PC-9 (cell line): ENCODE measurements at regions not wholly inside any gene's neighbourhood (a gene's known extent, or its start where the extent isn't known, plus 50 kb on each side); places are given as distances from the start of the nearest gene placed in this dataset.

Experiments used
- BruUV-seq: library from RNA; stranded (reverse); fragments of 400-500 nt; replicated peaks from 2 replicates; lab custom pipeline; 2021; lab: Mats Ljungman, UMichigan
- CTCF ChIA-PET: fragments of 300-600 bp; sonication (Branson Sonifier 250); formaldehyde crosslinking; loops from one replicate; lab custom pipeline; 2022; ENCODE audit warnings: antibody characterized with exemption; lab: Charles Lee
- POLR2A ChIA-PET: fragments of 300-600 bp; sonication (Branson Sonifier 250); formaldehyde crosslinking; loops from one replicate; lab custom pipeline; 2022; ENCODE audit warnings: antibody characterized with exemption; ENCODE audit not compliant: unreplicated experiment; lab: Charles Lee
- DNase-seq, 2 experiments: peaks; one replicate each; pipeline versions ENCODE4 v3.0.0 to v3.0.0-alpha.2; 2015 to 2022; ENCODE audit warnings: mixed read lengths in 1 of 2
- H2AFZ ChIP-seq: fragments of 200-600 bp; sonication (generic); 2 replicates; pipeline ENCODE4 v1.8.1; 2017; ENCODE audit warnings: antibody characterized with exemption
- H3F3A ChIP-seq: fragments of 200-600 bp; sonication (generic); 2 replicates; pipeline ENCODE4 v1.8.1; 2017; ENCODE audit warnings: antibody characterized with exemption, mild to moderate bottlenecking, low read depth; ENCODE audit not compliant: insufficient read depth
- H3K27ac ChIP-seq: fragments of 200-600 bp; sonication (generic); 2 replicates; pipeline ENCODE4 v1.6.1; 2016; ENCODE audit warnings: mixed run types
- H3K27me3 ChIP-seq: fragments of 200-600 bp; sonication (generic); 2 replicates; pipeline ENCODE4 v1.6.1; 2016; ENCODE audit warnings: low read depth, mixed run types; ENCODE audit not compliant: insufficient read depth
- H3K36me3 ChIP-seq: fragments of 200-600 bp; sonication (generic); 2 replicates; pipeline ENCODE4 v1.6.1; 2016; ENCODE audit warnings: low read depth, mixed run types
- H3K4me1 ChIP-seq: fragments of 200-600 bp; sonication (generic); replicated peaks from 2 replicates; pipeline ENCODE4 v1.6.1; 2016; ENCODE audit warnings: mixed run types; ENCODE audit not compliant: insufficient read depth
- H3K4me2 ChIP-seq: fragments of 200-600 bp; sonication (generic); 2 replicates; pipeline ENCODE4 v1.6.1; 2017; ENCODE audit warnings: mixed run types
- H3K4me3 ChIP-seq: fragments of 200-600 bp; sonication (generic); 2 replicates; pipeline ENCODE4 v1.6.1; 2016; ENCODE audit warnings: mixed run types
- H3K79me2 ChIP-seq: fragments of 200-600 bp; sonication (generic); 2 replicates; pipeline ENCODE4 v1.6.1; 2017; ENCODE audit warnings: low read depth, mixed run types
- H3K9me2 ChIP-seq: fragments of 200-600 bp; sonication (generic); 2 replicates; pipeline ENCODE4 v1.8.1; 2017; ENCODE audit warnings: mild to moderate bottlenecking; ENCODE audit not compliant: insufficient read depth
- H3K9me3 ChIP-seq: fragments of 200-600 bp; sonication (generic); 2 replicates; pipeline ENCODE4 v1.8.1; 2016; ENCODE audit warnings: low read depth; ENCODE audit not compliant: insufficient read depth
- H4K20me1 ChIP-seq: fragments of 200-600 bp; sonication (generic); 2 replicates; pipeline ENCODE4 v1.8.1; 2017; ENCODE audit not compliant: insufficient read depth
- CTCF ChIP-seq: fragments of 200-600 bp; sonication (generic); conservative IDR thresholded peaks from 2 replicates; pipeline ENCODE4 v1.6.1; 2017; ENCODE audit warnings: mixed run types, antibody characterized with exemption, mild to moderate bottlenecking, moderate library complexity
- EZH2 ChIP-seq: fragments of 200-600 bp; sonication (generic); IDR thresholded peaks from 2 replicates; pipeline ENCODE4 v1.8.0; 2017; ENCODE audit warnings: antibody characterized with exemption, low read depth
- intact Hi-C: fragments of 100-400 bp; cut with micrococcal nuclease; formaldehyde crosslinking; loops from one replicate; pipeline ENCODE4 v1.10.0; 2022; ENCODE audit not compliant: unreplicated experiment

GRCh38 chr6:144400321-144400720, 115.2 kb downstream of the UTRN start:
- DNase-seq = no peak
- Histone ChIP-seq H3K4me2 (no peak overlapping the region), H3K9me2 (no peaks in the 10 kb centered on the region), H4K20me1 (no peaks in the 10 kb centered on the region), H3K4me3 (no peak overlapping the region), H3K27me3 (no peaks in the 10 kb centered on the region), H3K9me3 (no peaks in the 10 kb centered on the region; the same call in 1 of the 2 replicates), H2AFZ (no peak overlapping the region), H3F3A (no peaks in the 10 kb centered on the region; the same call in 1 of the 2 replicates), H3K79me2 (peaks cover 29% of the 10 kb centered on the region), H3K4me1 (peaks cover 3% of the 10 kb centered on the region), H3K27ac (no peak overlapping the region), H3K36me3 (no peaks in the 10 kb centered on the region)
- TF ChIP-seq EZH2 (no peak), CTCF (no peak)
- no TSS peak for BruUV-seq
- ChIA-PET POLR2A (no interaction called here), CTCF (no interaction called here)
- intact Hi-C loops = no loop called here

- ChIA-PET POLR2A (interaction anchor here (0.6 to 0.7 kb wide), 2 partner anchors 81 to 213 kb away, joined by 3 to 5 read pairs; no protein-coding TSS in a partner anchor), CTCF (no interaction called here)
- Histone ChIP-seq H4K20me1 (no peaks in the 10 kb centered on the region), H3K9me2 (no peaks in the 10 kb centered on the region), H3K36me3 (no peaks in the 10 kb centered on the region), H3K79me2 (peaks cover 12% of the 10 kb centered on the region), H3K27ac (no peak overlapping the region), H3K4me2 (no peak overlapping the region), H3K4me3 (no peak overlapping the region), H3K27me3 (no peaks in the 10 kb centered on the region), H3K9me3 (no peaks in the 10 kb centered on the region; the same call in 1 of the 2 replicates), H3K4me1 (no peaks in the 10 kb centered on the region), H3F3A (no peaks in the 10 kb centered on the region; the same call in 1 of the 2 replicates), H2AFZ (no peak overlapping the region)
- intact Hi-C loops = no loop called here
- no peak for DNase-seq
- no TSS peak for BruUV-seq
- TF ChIP-seq EZH2 = no peak
- no peak for TF ChIP-seq CTCF
Observed at GRCh38 chr6:144401736-144402733, 116.9 kb downstream of the UTRN start.

GRCh38 chr6:144402750-144403149, 117.6 kb downstream of the UTRN start:
- H3K9me3 ChIP-seq = no peaks in the 10 kb centered on the region
- no peak overlapping the region for H3K4me3 ChIP-seq
- no peaks in the 10 kb centered on the region; the same call in 1 of the 2 replicates for H3F3A ChIP-seq
- intact Hi-C loops = no loop called here
- no peak overlapping the region for H3K4me2 ChIP-seq
- BruUV-seq = no TSS peak
- H3K4me1 ChIP-seq = no peaks in the 10 kb centered on the region
- no peaks in the 10 kb centered on the region for H3K27me3 ChIP-seq
- H3K79me2 ChIP-seq = peaks cover 14% of the 10 kb centered on the region
- TF ChIP-seq CTCF (no peak), EZH2 (no peak)
- DNase-seq = no peak
- H3K27ac ChIP-seq = no peak overlapping the region
- H3K9me2 ChIP-seq = no peaks in the 10 kb centered on the region
- POLR2A ChIA-PET = interaction anchor here (0.6 kb wide), 1 partner anchor 91 kb away, joined by 3 read pairs; no protein-coding TSS in a partner anchor
- no peaks in the 10 kb centered on the region for H3K36me3 ChIP-seq
- H2AFZ ChIP-seq = no peak overlapping the region
- CTCF ChIA-PET = no interaction called here
- no peaks in the 10 kb centered on the region for H4K20me1 ChIP-seq
